GM12875 (cell line): ENCODE measurements at regions not wholly inside any gene's neighbourhood (a gene's known extent, or its start where the extent isn't known, plus 50 kb on each side); places are given as distances from the start of the nearest gene placed in this dataset.
"Not testable (repeated sequence)": the region's sequence is repeated elsewhere in the genome, so short reads cannot be mapped to it uniquely, and the experiment has no call there.

ENCODE experiments used
- H3K4me3 ChIP-seq: one replicate; pipeline ENCODE4 v1.5.1; 2011; ENCODE audit warnings: low read depth, low read length, control low read depth
- CTCF ChIP-seq: IDR thresholded peaks from 2 replicates; pipeline ENCODE4 v1.5.1; 2011; ENCODE audit warnings: low read depth, mild to moderate bottlenecking, control low read depth, inconsistent platforms, low read length, moderate library complexity, borderline replicate concordance; ENCODE audit not compliant: insufficient read depth

- no peak for TF ChIP-seq CTCF
- H3K4me3 ChIP-seq: no peak overlapping the region
Measured at GRCh38 chr1:83043244-83043643, 955.7 kb downstream of the TTLL7 start.

GRCh38 chr1:83039091-83039490 is 959.8 kb downstream of the TTLL7 start:
- not testable (repeated sequence) for H3K4me3 ChIP-seq

- H3K4me3 ChIP-seq: no peak overlapping the region
- TF ChIP-seq CTCF: no peak
Measured at GRCh38 chr1:83034851-83035250, 964.1 kb downstream of the TTLL7 start.

GRCh38 chr1:83033682-83034081 is 965.2 kb downstream of the TTLL7 start:
- H3K4me3 ChIP-seq: no peak overlapping the region
- TF ChIP-seq CTCF: no peak

GRCh38 chr1:83029916-83030315 is 969.0 kb downstream of the TTLL7 start:
- no peak overlapping the region for H3K4me3 ChIP-seq
- no peak for TF ChIP-seq CTCF

- no peak overlapping the region for H3K4me3 ChIP-seq
- TF ChIP-seq CTCF: no peak
Measured at GRCh38 chr1:83029050-83029449, 969.9 kb downstream of the TTLL7 start.

GRCh38 chr1:83028467-83028866 is 970.5 kb downstream of the TTLL7 start:
- no peak overlapping the region for H3K4me3 ChIP-seq
- no peak for TF ChIP-seq CTCF

GRCh38 chr1:83027511-83027910 is 971.4 kb downstream of the TTLL7 start:
- H3K4me3 ChIP-seq: no peak overlapping the region
- TF ChIP-seq CTCF: no peak
